ENCODE measurements at regions not wholly inside any gene's neighbourhood (a gene's known extent, or its start where the extent isn't known, plus 50 kb on each side); places are given as distances from the start of the nearest gene placed in this dataset.

DNA sequence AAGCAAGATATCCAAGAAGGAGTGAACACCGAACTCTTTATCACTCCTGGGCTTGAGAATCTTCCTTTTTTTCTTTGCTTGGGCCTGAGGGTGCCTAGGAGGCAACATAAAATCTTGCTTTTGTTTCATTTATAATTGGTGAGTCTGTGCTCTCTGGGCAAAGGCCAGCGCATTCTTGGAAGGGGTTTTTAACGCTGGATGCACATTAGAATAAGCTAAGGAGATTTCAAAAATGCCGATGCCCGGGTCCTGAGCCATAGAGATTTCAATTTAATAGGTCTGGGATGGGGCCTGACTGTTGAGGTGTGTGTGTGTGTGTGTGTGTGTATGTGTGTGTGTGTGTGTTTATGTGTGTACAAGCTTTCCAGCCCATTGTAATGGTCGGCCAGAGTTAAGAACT lies 62.0 kb upstream of the SORCS3 start:
- TF ChIP-seq, protein P1, sequence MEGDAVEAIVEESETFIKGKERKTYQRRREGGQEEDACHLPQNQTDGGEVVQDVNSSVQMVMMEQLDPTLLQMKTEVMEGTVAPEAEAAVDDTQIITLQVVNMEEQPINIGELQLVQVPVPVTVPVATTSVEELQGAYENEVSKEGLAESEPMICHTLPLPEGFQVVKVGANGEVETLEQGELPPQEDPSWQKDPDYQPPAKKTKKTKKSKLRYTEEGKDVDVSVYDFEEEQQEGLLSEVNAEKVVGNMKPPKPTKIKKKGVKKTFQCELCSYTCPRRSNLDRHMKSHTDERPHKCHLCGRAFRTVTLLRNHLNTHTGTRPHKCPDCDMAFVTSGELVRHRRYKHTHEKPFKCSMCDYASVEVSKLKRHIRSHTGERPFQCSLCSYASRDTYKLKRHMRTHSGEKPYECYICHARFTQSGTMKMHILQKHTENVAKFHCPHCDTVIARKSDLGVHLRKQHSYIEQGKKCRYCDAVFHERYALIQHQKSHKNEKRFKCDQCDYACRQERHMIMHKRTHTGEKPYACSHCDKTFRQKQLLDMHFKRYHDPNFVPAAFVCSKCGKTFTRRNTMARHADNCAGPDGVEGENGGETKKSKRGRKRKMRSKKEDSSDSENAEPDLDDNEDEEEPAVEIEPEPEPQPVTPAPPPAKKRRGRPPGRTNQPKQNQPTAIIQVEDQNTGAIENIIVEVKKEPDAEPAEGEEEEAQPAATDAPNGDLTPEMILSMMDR (conservative IDR thresholded peaks at IDR 0.05; ENCODE audit: low read length) = no peak
- no peak for TF ChIP-seq EZH2phosphoT487 (IDR thresholded peaks at IDR 0.05; ENCODE audit: borderline replicate concordance, low read depth, low read length)
